Choroid plexus epithelial cell (primary cell): ENCODE measurements at regions not wholly inside any gene's neighbourhood (a gene's known extent, or its start where the extent isn't known, plus 50 kb on each side); places are given as distances from the start of the nearest gene placed in this dataset.

ENCODE experiments used
- DNase-seq: peaks from one replicate; pipeline ENCODE4 v3.0.0-alpha.2; 2010; ENCODE audit warnings: low read depth
- H3K4me3 ChIP-seq: 2 replicates; pipeline ENCODE4 v1.5.1; 2011; ENCODE audit warnings: low read depth, mild to moderate bottlenecking, control low read depth, low read length, moderate library complexity
- TF ChIP-seq, protein P1 (sequence below): conservative IDR thresholded peaks from 2 replicates; pipeline ENCODE4 v1.5.1; 2011; ENCODE audit warnings: low read depth, mild to moderate bottlenecking, control low read depth, inconsistent platforms, low read length, moderate library complexity

DNA sequence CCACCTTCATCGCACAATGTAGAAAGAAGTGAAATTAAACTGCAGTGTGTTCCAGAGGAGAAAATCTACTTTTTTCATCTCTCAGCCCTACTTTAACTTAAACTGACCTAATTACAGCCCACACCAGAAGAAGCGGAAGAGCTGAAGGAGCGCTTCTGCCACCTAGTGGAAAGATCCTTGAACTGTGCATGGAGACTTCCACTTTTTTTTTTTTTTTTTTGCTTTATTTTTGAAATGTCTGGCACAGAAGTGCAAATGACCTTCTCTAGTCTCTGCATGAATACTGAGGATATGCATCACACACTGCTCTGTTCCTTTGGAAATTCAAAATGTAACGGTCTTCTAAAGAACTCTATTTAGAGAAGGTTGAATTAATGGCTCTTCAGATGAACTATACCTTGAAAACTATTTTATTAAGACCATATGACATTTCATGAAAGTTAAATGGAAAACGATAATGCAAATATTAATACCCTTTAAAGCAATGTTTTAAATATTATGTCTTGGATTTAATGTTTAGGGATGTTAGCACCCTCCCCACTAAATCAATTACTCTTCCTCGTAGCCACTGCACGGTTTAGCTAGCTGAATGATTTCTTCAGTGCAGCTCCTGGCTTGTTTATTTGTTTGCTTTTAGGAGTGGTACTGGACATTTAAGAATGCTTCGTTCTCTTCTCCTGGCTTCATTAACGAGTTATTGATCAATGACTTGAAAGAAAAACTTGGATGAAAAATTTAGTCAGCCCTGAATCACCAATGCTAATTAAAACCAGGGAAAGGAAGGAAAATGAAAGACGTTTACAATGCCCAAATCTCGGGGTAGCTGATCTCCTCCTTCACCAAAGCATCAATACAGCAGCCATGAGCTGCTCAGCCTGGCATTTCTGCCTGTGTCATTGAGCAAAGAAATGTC is 569.6 kb upstream of the GJE1 start:
- TF ChIP-seq, protein P1, sequence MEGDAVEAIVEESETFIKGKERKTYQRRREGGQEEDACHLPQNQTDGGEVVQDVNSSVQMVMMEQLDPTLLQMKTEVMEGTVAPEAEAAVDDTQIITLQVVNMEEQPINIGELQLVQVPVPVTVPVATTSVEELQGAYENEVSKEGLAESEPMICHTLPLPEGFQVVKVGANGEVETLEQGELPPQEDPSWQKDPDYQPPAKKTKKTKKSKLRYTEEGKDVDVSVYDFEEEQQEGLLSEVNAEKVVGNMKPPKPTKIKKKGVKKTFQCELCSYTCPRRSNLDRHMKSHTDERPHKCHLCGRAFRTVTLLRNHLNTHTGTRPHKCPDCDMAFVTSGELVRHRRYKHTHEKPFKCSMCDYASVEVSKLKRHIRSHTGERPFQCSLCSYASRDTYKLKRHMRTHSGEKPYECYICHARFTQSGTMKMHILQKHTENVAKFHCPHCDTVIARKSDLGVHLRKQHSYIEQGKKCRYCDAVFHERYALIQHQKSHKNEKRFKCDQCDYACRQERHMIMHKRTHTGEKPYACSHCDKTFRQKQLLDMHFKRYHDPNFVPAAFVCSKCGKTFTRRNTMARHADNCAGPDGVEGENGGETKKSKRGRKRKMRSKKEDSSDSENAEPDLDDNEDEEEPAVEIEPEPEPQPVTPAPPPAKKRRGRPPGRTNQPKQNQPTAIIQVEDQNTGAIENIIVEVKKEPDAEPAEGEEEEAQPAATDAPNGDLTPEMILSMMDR: peak; percentile 91
- DNase-seq: peak; percentile 97
- H3K4me3 ChIP-seq: no peak overlapping the region

DNA sequence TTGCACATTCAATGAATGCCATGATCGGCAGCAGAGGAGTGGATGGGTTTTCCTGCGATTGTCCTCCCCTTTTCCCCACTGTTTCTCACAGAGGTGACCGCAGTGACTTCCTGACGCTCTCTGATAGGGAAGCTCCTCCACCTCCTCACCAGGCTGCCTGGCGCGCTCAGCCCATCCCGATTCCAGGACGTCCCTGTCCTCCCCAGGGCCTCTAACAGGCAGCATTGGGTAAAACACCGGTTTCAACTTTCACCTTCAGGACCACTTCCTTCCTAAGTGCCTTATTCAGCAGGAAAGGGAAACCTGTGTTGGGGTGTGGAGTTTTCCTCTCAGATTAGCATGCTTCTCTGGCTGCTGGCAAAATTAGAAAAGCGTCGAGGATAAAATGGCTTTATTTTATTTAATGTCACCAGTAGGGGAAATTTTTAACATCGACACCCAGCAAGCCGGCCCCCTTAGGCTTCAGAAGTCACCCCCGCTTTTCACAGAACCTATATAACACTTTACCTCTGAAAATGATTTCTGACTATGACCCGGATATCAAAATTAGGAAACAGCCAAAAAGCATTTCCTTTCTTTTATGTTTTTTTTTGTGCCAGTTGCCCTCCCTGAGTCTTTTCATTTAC is 570.4 kb upstream of the GJE1 start:
- TF ChIP-seq, protein P1: no peak
- DNase-seq: peak; percentile 31
- peak overlapping the region; percentile 18 for H3K4me3 ChIP-seq

DNA sequence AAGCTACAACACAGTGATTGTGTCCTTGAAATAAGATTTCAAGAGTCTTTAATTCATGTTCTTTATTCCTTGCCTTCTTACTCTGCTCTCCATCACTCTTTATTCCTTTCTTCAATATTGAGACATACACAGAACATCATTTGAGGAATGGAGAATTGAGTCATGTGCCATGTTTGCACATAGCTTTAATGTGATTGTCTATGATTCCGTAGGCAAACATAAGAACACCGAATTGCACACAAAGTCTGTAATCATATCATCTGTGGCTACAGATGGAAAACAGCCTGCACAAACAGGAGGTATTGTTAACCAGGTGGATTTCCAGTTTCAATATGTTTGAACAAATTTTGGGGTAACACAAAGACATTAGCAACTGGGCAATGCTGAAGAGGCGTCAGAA is 571.6 kb upstream of the GJE1 start:
- TF ChIP-seq, protein P1: no peak
- no peak for DNase-seq
- H3K4me3 ChIP-seq: no peak overlapping the region

DNA sequence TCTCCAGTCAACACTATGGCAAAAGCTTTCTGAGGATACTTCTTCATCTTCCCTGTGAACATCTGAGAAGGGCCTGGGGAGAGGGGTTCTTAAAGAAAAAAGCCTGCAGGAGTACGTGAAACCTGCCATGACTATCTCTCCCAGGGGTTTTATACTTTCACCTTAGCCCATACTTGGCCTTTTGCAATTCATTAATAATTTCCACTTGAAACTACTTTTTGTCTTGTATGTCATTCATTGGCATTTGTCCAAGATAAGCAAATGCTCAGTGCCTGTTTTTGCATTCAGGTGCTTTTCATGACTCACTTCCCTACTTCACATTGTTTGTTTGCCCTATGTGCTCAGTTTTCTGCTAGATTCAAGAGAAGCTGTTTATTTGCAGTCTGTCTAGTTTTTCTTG is 580.3 kb upstream of the GJE1 start:
- no peak overlapping the region for H3K4me3 ChIP-seq
- TF ChIP-seq, protein P1: no peak
- DNase-seq: peak; percentile 98

DNA sequence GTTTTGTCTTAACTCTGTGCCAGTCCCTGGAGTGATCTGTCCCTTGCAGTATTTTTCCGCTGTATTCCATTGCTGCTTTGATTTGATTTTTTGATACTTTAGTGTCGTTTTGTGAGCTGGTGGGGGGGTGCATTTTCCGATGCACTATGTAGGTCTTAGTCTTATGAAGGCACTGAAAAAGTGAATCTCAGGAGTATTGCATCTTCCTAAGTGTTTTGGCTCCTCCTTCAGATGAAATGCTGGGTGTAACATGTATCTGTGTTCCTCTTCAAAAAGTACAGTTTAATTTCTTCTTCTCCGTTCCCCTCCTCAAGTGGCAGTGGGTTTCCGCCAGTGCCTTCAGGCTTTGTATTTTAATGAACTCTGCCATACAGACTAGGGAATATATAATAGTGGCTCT is 580.7 kb upstream of the GJE1 start:
- TF ChIP-seq, protein P1: no peak
- peak; percentile 64 for DNase-seq
- H3K4me3 ChIP-seq: no peak overlapping the region

DNA sequence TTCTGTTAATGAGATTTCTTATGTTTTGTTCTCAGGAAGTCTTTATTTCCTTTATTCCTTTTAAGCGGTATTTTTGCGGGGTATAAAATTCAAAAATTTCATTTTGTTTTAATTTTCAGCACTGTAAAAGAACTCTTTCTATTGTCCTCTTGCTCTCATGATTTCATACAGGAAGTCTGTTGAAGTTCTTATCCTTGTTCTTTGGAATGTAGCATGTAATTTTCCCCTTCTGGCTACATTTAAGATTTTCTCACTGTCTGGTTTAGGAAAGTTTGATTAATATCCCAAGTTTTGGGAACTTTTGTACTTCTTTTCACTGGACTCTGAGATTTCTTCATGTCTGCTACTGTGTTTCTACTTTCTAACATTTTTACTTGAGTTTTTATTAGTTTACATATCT is 581.4 kb upstream of the GJE1 start:
- peak; percentile 13 for DNase-seq
- TF ChIP-seq, protein P1: no peak
- no peak overlapping the region for H3K4me3 ChIP-seq

DNA sequence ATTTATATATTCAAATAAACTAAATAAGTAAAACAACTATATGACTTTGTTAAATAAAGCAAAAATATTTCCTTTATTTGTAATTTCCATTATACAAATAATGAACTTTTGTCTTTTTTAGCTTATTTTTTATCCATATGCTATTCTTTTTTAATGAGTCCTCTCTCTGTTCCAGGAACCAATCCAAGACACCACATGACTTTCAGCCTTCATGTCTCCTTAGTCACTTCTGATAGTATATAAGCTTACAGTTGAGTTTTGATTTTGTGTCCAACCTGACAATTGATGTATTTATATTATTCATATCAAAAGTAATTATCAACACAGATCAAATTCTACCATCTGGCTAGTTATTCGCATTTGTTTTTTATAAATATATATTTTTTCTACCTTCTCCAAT is 582.3 kb upstream of the GJE1 start:
- H3K4me3 ChIP-seq: no peak overlapping the region

More for the DNA sequence above, 582.3 kb upstream of the GJE1 start:
- DNase-seq: peak; percentile 55
- TF ChIP-seq, protein P1: no peak
